Progenitor cell of endocrine pancreas (in vitro differentiated cells): ENCODE measurements at regions not wholly inside any gene's neighbourhood (a gene's known extent, or its start where the extent isn't known, plus 50 kb on each side); places are given as distances from the start of the nearest gene placed in this dataset.

Experiments
- DNase-seq: peaks from one replicate; pipeline ENCODE4 v3.0.0; 2021; ENCODE audit warnings: low spot score; ENCODE audit not compliant: unreplicated experiment
- H3K27ac Mint-ChIP-seq: 2 replicates; pipeline ENCODE4 v1.8.0; 2021; ENCODE audit warnings: mild to moderate bottlenecking, moderate library complexity, mixed read lengths
- H3K27me3 Mint-ChIP-seq: 2 replicates; pipeline ENCODE4 v1.8.0; 2021; ENCODE audit warnings: mixed read lengths
- H3K36me3 Mint-ChIP-seq: 2 replicates; pipeline ENCODE4 v1.8.0; 2022; ENCODE audit warnings: mixed read lengths; ENCODE audit not compliant: insufficient read depth
- H3K4me1 Mint-ChIP-seq: 2 replicates; pipeline ENCODE4 v1.8.0; 2021; ENCODE audit warnings: low read depth, mixed read lengths
- H3K4me3 Mint-ChIP-seq: 2 replicates; pipeline ENCODE4 v1.8.0; 2021; ENCODE audit warnings: low read depth, mild to moderate bottlenecking, moderate library complexity, mixed read lengths
- H3K9me3 Mint-ChIP-seq: 2 replicates; pipeline ENCODE4 v1.8.0; 2021; ENCODE audit warnings: low read depth, mixed read lengths
- CTCF ChIP-seq: fragments of 200-600 bp; sonication (generic); IDR thresholded peaks from one replicate; pipeline ENCODE4 v1.5.0; 2021; ENCODE audit warnings: antibody characterized with exemption, mild to moderate bottlenecking; ENCODE audit not compliant: unreplicated experiment

DNA sequence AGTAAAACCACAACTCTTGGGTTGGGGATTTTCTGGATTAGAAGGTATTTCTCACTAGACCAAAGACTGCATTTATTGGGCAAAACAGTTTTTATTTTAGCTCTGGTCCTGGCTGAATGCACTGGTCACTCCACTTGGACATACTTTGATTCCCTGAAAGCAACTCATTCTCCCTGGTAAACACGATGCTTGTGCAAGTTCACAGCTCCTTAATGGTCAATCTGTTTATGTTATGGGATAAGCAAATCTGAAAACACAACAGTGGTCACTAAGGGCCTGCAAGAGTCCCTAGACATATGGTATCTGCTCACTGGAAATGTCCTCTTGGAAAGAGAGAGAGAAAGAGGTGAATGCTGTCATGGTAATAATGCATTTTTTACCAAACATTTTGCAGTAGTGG is 559.8 kb downstream of the CDH26 start:
- no peak for TF ChIP-seq CTCF
- Mint-ChIP-seq H3K36me3 (no peaks in the 10 kb centered on the region), H3K27me3 (peaks cover 9% of the 10 kb centered on the region), H3K4me1 (no peaks in the 10 kb centered on the region), H3K9me3 (no peaks in the 10 kb centered on the region), H3K4me3 (no peak overlapping the region), H3K27ac (no peak overlapping the region)
- no peak for DNase-seq

DNA sequence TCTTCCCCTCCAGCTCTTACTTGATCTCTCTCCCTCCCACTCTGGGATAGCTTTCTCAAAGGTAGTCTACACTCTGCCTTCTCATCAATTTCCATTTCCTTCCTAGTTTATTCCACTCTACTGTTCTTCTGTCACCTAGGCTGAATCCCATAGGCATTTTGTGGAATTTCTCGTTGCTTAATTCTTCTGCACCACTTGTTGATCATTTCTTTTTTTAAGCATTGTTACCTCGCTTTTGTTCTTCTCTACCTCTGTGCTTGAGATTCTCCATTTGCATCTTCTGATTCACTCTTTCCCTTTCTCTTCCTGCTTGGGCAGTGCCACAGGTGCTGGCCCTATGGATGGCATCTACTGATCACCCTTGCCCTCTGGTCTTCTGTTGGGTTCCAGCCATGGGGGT is 567.2 kb downstream of the CDH26 start:
- peaks cover 27% of the 10 kb centered on the region for H3K27me3 Mint-ChIP-seq
- no peak for DNase-seq
- H3K27ac Mint-ChIP-seq, result no peak overlapping the region
- H3K9me3 Mint-ChIP-seq, result no peaks in the 10 kb centered on the region
- peaks cover 3% of the 10 kb centered on the region for H3K4me1 Mint-ChIP-seq
- no peak overlapping the region for H3K4me3 Mint-ChIP-seq
- TF ChIP-seq CTCF, result no peak
- H3K36me3 Mint-ChIP-seq, result no peaks in the 10 kb centered on the region

- H3K36me3 Mint-ChIP-seq, result no peaks in the 10 kb centered on the region
- no peaks in the 10 kb centered on the region for H3K9me3 Mint-ChIP-seq
- peaks cover 31% of the 10 kb centered on the region for H3K27me3 Mint-ChIP-seq
- no peak overlapping the region for H3K4me3 Mint-ChIP-seq
- no peak for TF ChIP-seq CTCF
- no peak for DNase-seq
- peaks cover 3% of the 10 kb centered on the region for H3K4me1 Mint-ChIP-seq
- no peak overlapping the region for H3K27ac Mint-ChIP-seq
These were observed 569.4 kb downstream of the CDH26 start for GRCh38 chr20:60527656-60528055.

- TF ChIP-seq CTCF, result no peak
- peaks cover 31% of the 10 kb centered on the region for H3K27me3 Mint-ChIP-seq
- H3K9me3 Mint-ChIP-seq, result no peaks in the 10 kb centered on the region
- H3K27ac Mint-ChIP-seq, result no peak overlapping the region
- peaks cover 3% of the 10 kb centered on the region for H3K4me1 Mint-ChIP-seq
- H3K36me3 Mint-ChIP-seq, result no peaks in the 10 kb centered on the region
- no peak overlapping the region for H3K4me3 Mint-ChIP-seq
- no peak for DNase-seq
These were observed 569.9 kb downstream of the CDH26 start for GRCh38 chr20:60528141-60528540.

GRCh38 chr20:60529149-60529548 is 570.9 kb downstream of the CDH26 start:
- peaks cover 3% of the 10 kb centered on the region for H3K4me1 Mint-ChIP-seq
- no peak for TF ChIP-seq CTCF
- no peaks in the 10 kb centered on the region for H3K36me3 Mint-ChIP-seq
- no peak for DNase-seq
- H3K27ac Mint-ChIP-seq, result no peak overlapping the region
- H3K9me3 Mint-ChIP-seq, result no peaks in the 10 kb centered on the region
- H3K4me3 Mint-ChIP-seq, result no peak overlapping the region
- H3K27me3 Mint-ChIP-seq, result peaks cover 26% of the 10 kb centered on the region
